Medulla oblongata (tissue), 1 donor: ENCODE measurements at regions not wholly inside any gene's neighbourhood (a gene's known extent, or its start where the extent isn't known, plus 50 kb on each side); places are given as distances from the start of the nearest gene placed in this dataset.
"Not testable (repeated sequence)": the region's sequence is repeated elsewhere in the genome, so short reads cannot be mapped to it uniquely, and the experiment has no call there.

Experiments
- DNase-seq: peaks from one replicate; pipeline ENCODE4 v3.0.0-alpha.2; 2015; ENCODE audit errors: extremely low spot score

- DNase-seq: peak; percentile 83
Measured at GRCh38 chr6:4460586-4461475, 315.4 kb upstream of the CDYL start.

- DNase-seq: no peak
Measured at GRCh38 chr6:4459996-4460395, 316.2 kb upstream of the CDYL start.

- DNase-seq: no peak
Measured at GRCh38 chr6:4459032-4459431, 317.2 kb upstream of the CDYL start.

GRCh38 chr6:4451718-4452117, 316.3 kb upstream of the ECI2 start:
- DNase-seq: no peak

GRCh38 chr6:4451081-4451480, 315.7 kb upstream of the ECI2 start:
- DNase-seq: no peak

- no peak for DNase-seq
Measured at GRCh38 chr6:4450237-4450636, 314.9 kb upstream of the ECI2 start.

- DNase-seq: no peak
Measured at GRCh38 chr6:4449409-4449808, 314.0 kb upstream of the ECI2 start.

- DNase-seq: no peak
Measured at GRCh38 chr6:4448841-4449240, 313.5 kb upstream of the ECI2 start.

- DNase-seq: no peak
Measured at GRCh38 chr6:4447639-4448330, 312.4 kb upstream of the ECI2 start.

- peak; percentile 14 for DNase-seq
Measured at GRCh38 chr6:4446982-4447381, 311.6 kb upstream of the ECI2 start.

GRCh38 chr6:4441981-4442434, 306.6 kb upstream of the ECI2 start:
- DNase-seq: no peak

GRCh38 chr6:4439159-4439558, 303.8 kb upstream of the ECI2 start:
- no peak for DNase-seq

- DNase-seq: no peak
Measured at GRCh38 chr6:4437342-4437741, 302.0 kb upstream of the ECI2 start.

GRCh38 chr6:4435981-4436445, 300.6 kb upstream of the ECI2 start:
- no peak for DNase-seq

GRCh38 chr6:4434655-4435054, 299.3 kb upstream of the ECI2 start:
- DNase-seq: no peak

GRCh38 chr6:4433199-4433598, 297.8 kb upstream of the ECI2 start:
- no peak for DNase-seq

- no peak for DNase-seq
Measured at GRCh38 chr6:4426968-4427367, 291.6 kb upstream of the ECI2 start.

GRCh38 chr6:4421837-4422236, 286.5 kb upstream of the ECI2 start:
- DNase-seq: no peak

GRCh38 chr6:4420160-4420865, 284.9 kb upstream of the ECI2 start:
- DNase-seq: no peak

GRCh38 chr6:4415549-4415948, 280.2 kb upstream of the ECI2 start:
- DNase-seq: no peak

GRCh38 chr6:4414078-4414477, 278.7 kb upstream of the ECI2 start:
- not testable (repeated sequence) for DNase-seq

GRCh38 chr6:4413073-4413472, 277.7 kb upstream of the ECI2 start:
- DNase-seq: no peak
